OCI-LY3 (cell line): ENCODE measurements at regions not wholly inside any gene's neighbourhood (a gene's known extent, or its start where the extent isn't known, plus 50 kb on each side); places are given as distances from the start of the nearest gene placed in this dataset.
A peak's percentile ranks its signal among the peaks of the same experiment; 100 is the strongest.

Source experiments
- H2AFZ ChIP-seq: fragments of 200-600, 300-600 bp; shearing (Covaris generic); 2 replicates; pipeline ENCODE4 v1.6.0; 2014; ENCODE audit warnings: antibody characterized with exemption, low read depth, low read length
- H3K27ac ChIP-seq: fragments of 200-600, 300-600 bp; sonication (generic); 2 replicates; pipeline ENCODE4 v1.5.1; 2014; ENCODE audit warnings: mild to moderate bottlenecking, low read length, moderate library complexity, mixed read lengths
- H3K27me3 ChIP-seq: fragments of 200-600, 300-600 bp; sonication (generic); 2 replicates; pipeline ENCODE4 v1.6.1; 2014; ENCODE audit warnings: low read depth, low read length, mixed read lengths
- H3K36me3 ChIP-seq: fragments of 200-600, 300-600 bp; sonication (generic); replicated peaks from 2 replicates; pipeline ENCODE3; 2014; ENCODE audit warnings: low read depth, low read length, mixed read lengths
- H3K4me1 ChIP-seq: fragments of 300-600, 200-600 bp; sonication (generic); 2 replicates; pipeline ENCODE4 v1.6.1; 2014; ENCODE audit warnings: low read length, mixed read lengths
- H3K4me2 ChIP-seq: fragments of 200-600, 300-600 bp; sonication (generic); 2 replicates; pipeline ENCODE4 v1.6.1; 2014; ENCODE audit warnings: low read length, mixed read lengths
- H3K4me3 ChIP-seq: fragments of 300-600, 200-600 bp; sonication (generic); 2 replicates; pipeline ENCODE4 v1.5.1; 2014; ENCODE audit warnings: antibody characterized with exemption, mild to moderate bottlenecking, low read length, moderate library complexity
- H3K79me2 ChIP-seq: fragments of 300-600, 200-600 bp; shearing (Covaris generic); 2 replicates; pipeline ENCODE4 v1.6.1; 2014; ENCODE audit warnings: mild to moderate bottlenecking, low read length, mixed read lengths
- H3K9ac ChIP-seq: fragments of 300-600, 200-600 bp; shearing (Covaris generic); 2 replicates; pipeline ENCODE4 v1.6.0; 2014; ENCODE audit warnings: mild to moderate bottlenecking, low read length, moderate library complexity
- H3K9me3 ChIP-seq: fragments of 200-600, 300-600 bp; shearing (Covaris generic); 2 replicates; pipeline ENCODE4 v1.6.1; 2014; ENCODE audit warnings: low read length, mixed read lengths; ENCODE audit not compliant: insufficient read depth
- H4K20me1 ChIP-seq: fragments of 200-600, 300-600 bp; sonication (generic); 2 replicates; pipeline ENCODE4 v1.6.1; 2016; ENCODE audit warnings: low read length, mixed read lengths; ENCODE audit not compliant: insufficient read depth
- CTCF ChIP-seq: fragments of 200-600, 300-600 bp; sonication (generic); IDR thresholded peaks from 2 replicates; pipeline ENCODE4 v1.5.1; 2014; ENCODE audit warnings: antibody characterized with exemption, low read length, low read depth
- EZH2phosphoT487 ChIP-seq: fragments of 200-600 bp; shearing (Covaris generic); IDR thresholded peaks from 2 replicates; pipeline ENCODE4 v1.6.1; 2018; ENCODE audit warnings: antibody characterized with exemption, mixed run types, low read depth

GRCh38 chr3:5297895-5298294, 110.4 kb downstream of the EDEM1 start:
- H3K9ac ChIP-seq, result no peak overlapping the region
- peaks cover 17% of the 10 kb centered on the region for H3K4me1 ChIP-seq
- no peak overlapping the region for H2AFZ ChIP-seq
- H3K27me3 ChIP-seq, result peaks cover 20% of the 10 kb centered on the region
- no peak for TF ChIP-seq EZH2phosphoT487
- no peak for TF ChIP-seq CTCF
- no peaks in the 10 kb centered on the region for H3K79me2 ChIP-seq
- no peaks in the 10 kb centered on the region for H4K20me1 ChIP-seq
- no peak overlapping the region for H3K27ac ChIP-seq
- no peaks in the 10 kb centered on the region for H3K9me3 ChIP-seq
- peak overlapping the region; percentile 54 for H3K4me2 ChIP-seq
- H3K4me3 ChIP-seq, result no peak overlapping the region
- H3K36me3 ChIP-seq, result no peaks in the 10 kb centered on the region

GRCh38 chr3:5298453-5298852, 110.9 kb downstream of the EDEM1 start:
- H3K9me3 ChIP-seq, result no peaks in the 10 kb centered on the region
- no peaks in the 10 kb centered on the region for H4K20me1 ChIP-seq
- H3K27ac ChIP-seq, result no peak overlapping the region
- H3K79me2 ChIP-seq, result no peaks in the 10 kb centered on the region
- H3K27me3 ChIP-seq, result peaks cover 26% of the 10 kb centered on the region
- peaks cover 17% of the 10 kb centered on the region for H3K4me1 ChIP-seq
- H3K9ac ChIP-seq, result no peak overlapping the region
- H3K36me3 ChIP-seq, result no peaks in the 10 kb centered on the region
- H3K4me3 ChIP-seq, result no peak overlapping the region
- peak overlapping the region; percentile 54 for H3K4me2 ChIP-seq
- TF ChIP-seq CTCF (no peak), EZH2phosphoT487 (no peak)
- no peak overlapping the region for H2AFZ ChIP-seq

GRCh38 chr3:5299161-5299560, 111.7 kb downstream of the EDEM1 start:
- Histone ChIP-seq H3K9me3 (no peaks in the 10 kb centered on the region), H2AFZ (no peak overlapping the region), H3K4me1 (peaks cover 17% of the 10 kb centered on the region), H3K27ac (no peak overlapping the region), H3K9ac (no peak overlapping the region), H4K20me1 (no peaks in the 10 kb centered on the region), H3K27me3 (peaks cover 33% of the 10 kb centered on the region), H3K4me2 (no peak overlapping the region), H3K36me3 (no peaks in the 10 kb centered on the region), H3K4me3 (no peak overlapping the region), H3K79me2 (no peaks in the 10 kb centered on the region)
- TF ChIP-seq EZH2phosphoT487, result no peak

GRCh38 chr3:5300638-5301037, 113.1 kb downstream of the EDEM1 start:
- Histone ChIP-seq H3K27ac (no peak overlapping the region), H3K4me1 (peaks cover 17% of the 10 kb centered on the region), H3K79me2 (no peaks in the 10 kb centered on the region), H3K4me2 (no peak overlapping the region), H3K4me3 (no peak overlapping the region), H3K36me3 (no peaks in the 10 kb centered on the region), H3K9me3 (no peaks in the 10 kb centered on the region), H3K27me3 (peaks cover 39% of the 10 kb centered on the region), H4K20me1 (no peaks in the 10 kb centered on the region), H2AFZ (no peak overlapping the region), H3K9ac (no peak overlapping the region)
- TF ChIP-seq CTCF, result no peak
- no peak for TF ChIP-seq EZH2phosphoT487
